Tibial nerve (tissue), 4 donors: ENCODE measurements at regions not wholly inside any gene's neighbourhood (a gene's known extent, or its start where the extent isn't known, plus 50 kb on each side); places are given as distances from the start of the nearest gene placed in this dataset.

Source experiments
- DNase-seq, 2 donors: peaks; one replicate each; pipeline ENCODE4 v3.0.0-alpha.2; 2019; ENCODE audit warnings: low spot score in 2 of 2
- H3K27ac ChIP-seq, 4 donors: fragments of 200-600 bp; sonication (generic) in 3 of 4; one replicate each; pipeline ENCODE4 v1.5.1; 2017 to 2019; ENCODE audit warnings: mild to moderate bottlenecking in 1 of 4
- H3K27me3 ChIP-seq, 2 donors: fragments of 200-600 bp; sonication (generic) in 1 of 2; one replicate each; pipeline versions ENCODE4 v1.5.1 to v1.6.0; 2017 to 2019
- H3K36me3 ChIP-seq, 3 donors: fragments of 200-600 bp; sonication (generic); one replicate each; pipeline ENCODE4 v1.5.1; 2018 to 2019
- H3K4me1 ChIP-seq, 4 donors: fragments of 200-600 bp; sonication (generic) in 3 of 4; one replicate each; pipeline ENCODE4 v1.5.1; 2017 to 2019
- H3K4me3 ChIP-seq, 4 donors: fragments of 200-600 bp; sonication (generic) in 3 of 4; one replicate each; pipeline ENCODE4 v1.5.1; 2017 to 2019; ENCODE audit warnings: mild to moderate bottlenecking in 1 of 4, moderate library complexity in 1 of 4
- H3K9me3 ChIP-seq, 4 donors: fragments of 200-600 bp; sonication (generic) in 3 of 4; one replicate each; pipeline ENCODE4 v1.5.1; 2017 to 2019
- CTCF ChIP-seq, 5 experiments: fragments of 200-600 bp in 3 of 5; fragments of 450-650 bp in 2 of 5; sonication (generic) in 3 of 5; IDR thresholded peaks; one replicate each; pipeline ENCODE4 v1.5.1; 2016 to 2019; ENCODE audit warnings: antibody characterized with exemption in 5 of 5, mild to moderate bottlenecking in 3 of 5, moderate library complexity in 2 of 5
- EP300 ChIP-seq, 2 donors: sonication (generic); formaldehyde crosslinking; IDR thresholded peaks; one replicate each; pipeline ENCODE4 v1.6.1; 2017; ENCODE audit warnings: antibody characterized with exemption in 2 of 2, mild to moderate bottlenecking in 1 of 2
- POLR2A ChIP-seq, 2 donors: fragments of 450-650 bp; IDR thresholded peaks; one replicate each; pipeline ENCODE4 v1.6.1; 2017; ENCODE audit warnings: antibody characterized with exemption in 2 of 2, mild to moderate bottlenecking in 2 of 2, moderate library complexity in 2 of 2
- WGBS, 2 donors: methylation state at CpG; one replicate each; pipeline ENCODE4 v1.1.5; 2018; 5-methylcytosine and 5-hydroxymethylcytosine counted together

- Histone ChIP-seq H3K36me3 (no peaks in the 10 kb centered on the region), H3K4me3 (no peak overlapping the region), H3K27ac (no peak overlapping the region), H3K4me1 (peaks cover 0 to 4% (median 0%) of the 10 kb centered on the region in 4 donors), H3K27me3 (no peaks in the 10 kb centered on the region), H3K9me3 (no peaks in the 10 kb centered on the region)
- 49 to 59% methylated on average over 4 of the region's 4 CpGs for WGBS, 2 donors
- no peak for TF ChIP-seq POLR2A (IDR thresholded peaks at IDR 0.05)
- TF ChIP-seq EP300 (IDR thresholded peaks at IDR 0.05), result no peak
- no peak for TF ChIP-seq CTCF (IDR thresholded peaks at IDR 0.05)
- DNase-seq, result no peak
These were observed 239.6 kb upstream of the ASCC3 start for GRCh38 chr6:101120747-101121146.

GRCh38 chr6:101125380-101125971 lies 244.3 kb upstream of the ASCC3 start:
- Histone ChIP-seq H3K4me3 (no peak overlapping the region), H3K27me3 (no peaks in the 10 kb centered on the region), H3K36me3 (no peaks in the 10 kb centered on the region), H3K4me1 (no peaks in the 10 kb centered on the region), H3K27ac (no peak overlapping the region), H3K9me3 (no peaks in the 10 kb centered on the region)
- 70 to 73% methylated on average over 3 of the region's 3 CpGs for WGBS, 2 donors
- no peak for DNase-seq
- TF ChIP-seq CTCF (IDR thresholded peaks at IDR 0.05), result no peak
- no peak for TF ChIP-seq EP300 (IDR thresholded peaks at IDR 0.05)
- TF ChIP-seq POLR2A (IDR thresholded peaks at IDR 0.05), result no peak

DNA sequence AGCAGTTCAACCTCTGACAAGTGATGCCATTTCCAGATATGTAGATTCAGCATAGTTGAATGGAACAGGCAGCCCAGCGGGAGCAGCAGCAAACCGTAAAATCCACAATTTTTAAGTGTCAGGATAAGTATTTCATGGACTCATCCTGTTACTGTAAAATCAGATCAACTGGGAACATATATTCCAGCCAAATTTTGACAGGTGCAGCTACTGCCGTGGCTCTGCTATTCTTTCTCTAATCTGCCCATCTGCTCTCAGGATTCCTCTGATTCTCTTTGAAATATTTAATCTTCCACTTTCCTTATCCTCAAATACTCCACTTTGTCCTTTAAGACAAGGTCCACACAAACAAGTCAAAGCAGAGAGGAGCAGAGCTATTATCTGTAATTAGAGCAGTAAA lies 245.4 kb upstream of the ASCC3 start:
- 57 to 66% methylated on average over 3 of the region's 3 CpGs for WGBS, 2 donors
- no peak for DNase-seq
- Histone ChIP-seq H3K4me1 (no peaks in the 10 kb centered on the region), H3K27me3 (no peaks in the 10 kb centered on the region), H3K36me3 (no peaks in the 10 kb centered on the region), H3K4me3 (no peak overlapping the region), H3K27ac (no peak overlapping the region), H3K9me3 (no peaks in the 10 kb centered on the region)
- no peak for TF ChIP-seq CTCF (IDR thresholded peaks at IDR 0.05)
- TF ChIP-seq EP300 (IDR thresholded peaks at IDR 0.05), result no peak
- TF ChIP-seq POLR2A (IDR thresholded peaks at IDR 0.05), result no peak

GRCh38 chr6:101129851-101130250 lies 248.7 kb upstream of the ASCC3 start:
- no peak for TF ChIP-seq EP300 (IDR thresholded peaks at IDR 0.05)
- TF ChIP-seq POLR2A (IDR thresholded peaks at IDR 0.05), result no peak
- no peak for TF ChIP-seq CTCF (IDR thresholded peaks at IDR 0.05)
- no peak for DNase-seq
- H3K27ac ChIP-seq, result no peak overlapping the region
- H3K4me3 ChIP-seq, result no peak overlapping the region
- H3K36me3 ChIP-seq, result no peaks in the 10 kb centered on the region
- H3K9me3 ChIP-seq, result no peaks in the 10 kb centered on the region
- 46 to 51% methylated on average over 1 of the region's 1 CpG for WGBS, 2 donors
- H3K27me3 ChIP-seq, result no peaks in the 10 kb centered on the region
- H3K4me1 ChIP-seq, result no peaks in the 10 kb centered on the region

GRCh38 chr6:101146389-101146788 lies 247.1 kb upstream of the GRIK2 start:
- Histone ChIP-seq H3K36me3 (no peaks in the 10 kb centered on the region), H3K4me1 (peaks cover 0 to 6% (median 0%) of the 10 kb centered on the region in 4 donors), H3K9me3 (no peaks in the 10 kb centered on the region), H3K4me3 (no peak overlapping the region), H3K27me3 (no peaks in the 10 kb centered on the region), H3K27ac (no peak overlapping the region)
- WGBS, 2 donors, result 39 to 45% methylated on average over 3 of the region's 3 CpGs
- DNase-seq, result no peak
- TF ChIP-seq EP300 (IDR thresholded peaks at IDR 0.05) (no peak), CTCF (IDR thresholded peaks at IDR 0.05) (no peak), POLR2A (IDR thresholded peaks at IDR 0.05) (no peak)
